NCI-H460 (cell line): ENCODE measurements at regions not wholly inside any gene's neighbourhood (a gene's known extent, or its start where the extent isn't known, plus 50 kb on each side); places are given as distances from the start of the nearest gene placed in this dataset.

Source experiments
- DNase-seq: peaks from one replicate; pipeline ENCODE4 v3.0.0-alpha.2; 2016; ENCODE audit warnings: low read depth; ENCODE audit errors: extremely low read depth

DNA sequence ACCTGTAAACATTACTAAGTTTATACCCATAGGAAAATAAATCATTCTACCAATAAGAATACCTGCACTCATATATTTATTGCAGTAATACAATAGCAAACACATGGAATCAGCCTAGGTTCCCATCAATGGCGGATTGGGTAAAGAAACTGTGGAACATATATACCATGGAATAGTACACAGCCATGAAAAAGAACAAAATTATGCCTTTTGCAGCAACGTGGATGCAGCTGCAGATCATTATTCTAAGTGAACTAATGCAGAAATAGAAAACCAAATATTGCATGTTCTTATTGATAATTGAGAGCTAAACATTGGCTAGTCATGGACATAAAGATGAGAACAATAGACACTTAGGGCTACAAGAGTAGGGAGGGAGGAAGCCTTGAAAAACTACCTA, 667.4 kb upstream of the WWC1 start:
- no peak for DNase-seq

DNA sequence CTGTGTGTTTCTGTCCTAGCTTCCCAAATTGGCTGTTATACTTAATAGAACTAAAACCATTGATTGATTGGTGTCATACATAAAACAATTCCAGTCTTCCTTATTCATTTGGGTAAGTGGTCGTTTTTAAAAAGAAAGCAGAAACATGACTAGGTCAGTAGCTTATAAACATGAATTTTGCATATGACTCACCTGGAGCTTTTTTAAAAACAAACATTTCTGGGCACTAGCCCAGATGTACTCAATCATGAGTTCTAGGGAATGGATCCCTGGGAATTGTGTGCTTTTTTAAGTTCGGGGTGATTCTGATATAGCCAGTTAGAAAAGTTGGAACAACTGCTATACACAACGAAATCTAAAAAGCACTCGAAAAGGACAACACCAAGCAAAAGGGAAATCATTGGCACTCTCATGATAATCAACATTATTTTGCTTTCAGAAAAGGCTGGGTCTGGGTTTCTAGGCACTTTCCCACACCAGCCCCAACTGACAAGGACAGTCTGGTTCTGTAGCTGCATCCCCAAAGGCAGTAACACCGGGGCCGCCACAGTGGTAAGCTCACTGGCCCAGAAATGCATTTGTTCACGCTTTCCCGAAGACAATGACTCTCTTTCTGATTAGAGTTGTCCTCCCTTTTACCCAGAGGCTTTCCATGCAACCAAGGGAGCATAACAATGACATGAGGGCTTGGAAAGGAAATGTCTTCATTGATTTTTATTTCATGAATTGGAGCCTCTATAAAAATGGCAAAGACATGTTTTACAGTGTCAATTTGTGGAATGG, 664.9 kb upstream of the WWC1 start:
- DNase-seq = no peak

DNA sequence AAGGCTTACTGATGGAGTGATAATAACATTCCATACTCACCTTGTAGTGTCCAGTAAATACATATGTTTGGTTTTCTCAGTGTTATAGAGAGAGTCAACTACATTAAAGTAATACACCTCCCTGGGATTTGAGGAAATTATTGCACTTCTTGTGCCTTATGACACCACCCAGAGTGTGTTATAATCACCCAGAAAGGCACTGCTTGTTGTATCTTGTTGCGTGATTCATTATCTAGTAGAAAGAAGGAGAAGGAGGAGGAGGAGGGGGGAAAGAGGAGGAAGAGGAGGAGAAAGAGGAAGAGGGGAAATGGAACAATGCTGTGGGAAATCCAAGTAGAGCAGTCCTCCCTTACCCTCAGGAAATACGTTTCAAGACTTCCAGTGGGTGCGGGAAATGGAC, 661.8 kb upstream of the WWC1 start:
- no peak for DNase-seq

- no peak for DNase-seq
Observed at GRCh38 chr5:167631191-167631590, 660.3 kb upstream of the WWC1 start.

DNA sequence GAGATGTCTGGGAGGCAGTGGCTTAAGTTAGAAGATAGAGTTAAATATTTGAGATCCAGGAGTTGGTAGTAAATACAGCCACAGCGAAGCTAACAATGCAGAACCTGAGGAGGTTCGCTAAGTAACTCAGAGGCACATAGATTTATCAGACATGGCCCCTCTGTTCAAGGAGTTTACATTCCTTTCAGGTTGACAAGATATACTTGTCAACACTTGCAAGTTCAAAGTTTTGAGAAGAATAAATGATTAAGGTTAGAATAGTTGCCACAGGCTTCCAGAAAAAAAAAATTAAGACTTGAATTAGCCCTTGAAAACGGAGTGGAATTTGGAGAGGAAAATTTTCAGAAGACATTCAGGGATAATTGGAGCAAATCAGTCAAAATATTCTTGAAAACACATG, 658.3 kb upstream of the WWC1 start:
- no peak for DNase-seq

DNA sequence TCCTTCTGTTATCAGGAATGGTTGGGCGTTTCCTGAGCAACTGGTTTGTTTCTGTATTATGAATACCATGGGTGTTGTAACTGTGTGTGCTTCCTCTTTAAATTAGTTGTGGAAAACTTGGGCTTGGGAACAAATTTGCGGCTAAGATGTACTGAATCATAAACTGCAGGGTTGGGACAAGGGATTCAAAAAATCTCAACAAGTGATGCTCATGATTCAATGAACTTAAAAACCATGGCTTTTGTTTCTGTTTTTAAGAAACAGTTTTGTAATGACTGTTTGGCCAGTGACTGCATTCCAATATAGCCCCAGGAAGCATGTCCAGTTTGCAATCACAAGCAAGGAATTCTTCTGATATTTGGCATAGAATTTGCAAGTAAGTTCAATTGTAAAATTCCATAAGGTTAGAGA, 657.5 kb upstream of the WWC1 start:
- no peak for DNase-seq

- DNase-seq = no peak
Observed at GRCh38 chr5:167634432-167634831, 657.0 kb upstream of the WWC1 start.

DNA sequence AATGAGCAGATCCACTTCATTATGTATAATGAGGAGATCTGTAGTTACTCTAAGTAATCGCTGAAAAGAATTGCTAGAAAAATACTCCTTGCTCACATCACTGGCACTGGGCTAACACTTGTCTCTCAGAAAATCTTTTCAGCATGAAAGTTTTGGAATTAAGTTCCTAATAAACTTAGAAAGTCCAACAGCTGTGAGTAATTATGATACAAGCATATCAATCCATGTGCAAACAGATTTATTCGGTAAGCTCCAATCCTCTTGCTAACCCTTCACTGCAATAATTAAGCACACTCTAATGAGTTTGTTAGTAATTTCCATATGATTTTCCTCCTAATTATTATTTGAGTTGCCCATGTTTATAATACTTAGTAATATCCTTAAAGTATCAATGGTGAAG, 652.6 kb upstream of the WWC1 start:
- DNase-seq = no peak

DNA sequence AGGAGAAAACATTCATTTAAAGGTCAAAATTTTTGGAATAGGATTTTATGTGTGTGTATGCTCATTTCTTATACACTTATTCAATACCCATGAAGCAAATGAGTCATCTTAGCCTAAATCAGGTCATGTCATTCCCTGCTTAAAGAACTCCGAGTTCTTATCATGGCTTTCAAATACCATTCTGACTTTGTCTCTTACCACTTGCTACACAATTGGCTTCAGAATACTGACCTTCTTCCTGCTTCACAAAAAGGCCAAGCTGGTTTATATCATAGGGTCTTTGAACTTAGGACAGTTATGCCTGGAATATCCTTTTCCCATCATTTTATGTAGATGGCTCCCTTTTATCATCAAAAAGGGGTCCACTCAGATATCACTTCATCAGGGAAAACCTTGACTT, 652.2 kb upstream of the WWC1 start:
- peak; percentile 32 for DNase-seq

- DNase-seq = peak; percentile 78
Observed at GRCh38 chr5:167639766-167640165, 651.7 kb upstream of the WWC1 start.

DNA sequence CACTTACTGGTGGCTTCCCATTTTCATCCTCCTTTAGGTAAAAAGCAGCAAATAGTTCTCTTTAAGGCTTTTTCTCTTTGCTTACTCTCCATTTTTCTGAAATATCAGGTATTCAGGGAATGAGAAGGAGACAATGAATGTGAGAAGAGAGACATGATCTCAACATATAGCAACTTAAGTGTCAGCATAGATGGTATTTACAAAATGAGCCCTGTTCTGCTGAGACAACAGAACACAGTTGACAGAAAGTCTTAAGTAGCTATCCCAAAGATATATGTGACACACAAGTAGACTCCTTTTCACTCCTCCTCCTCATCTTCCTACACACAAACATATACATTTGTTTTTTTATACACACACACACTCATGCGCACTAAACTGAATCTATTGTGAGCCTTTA, 649.3 kb upstream of the WWC1 start:
- no peak for DNase-seq

DNA sequence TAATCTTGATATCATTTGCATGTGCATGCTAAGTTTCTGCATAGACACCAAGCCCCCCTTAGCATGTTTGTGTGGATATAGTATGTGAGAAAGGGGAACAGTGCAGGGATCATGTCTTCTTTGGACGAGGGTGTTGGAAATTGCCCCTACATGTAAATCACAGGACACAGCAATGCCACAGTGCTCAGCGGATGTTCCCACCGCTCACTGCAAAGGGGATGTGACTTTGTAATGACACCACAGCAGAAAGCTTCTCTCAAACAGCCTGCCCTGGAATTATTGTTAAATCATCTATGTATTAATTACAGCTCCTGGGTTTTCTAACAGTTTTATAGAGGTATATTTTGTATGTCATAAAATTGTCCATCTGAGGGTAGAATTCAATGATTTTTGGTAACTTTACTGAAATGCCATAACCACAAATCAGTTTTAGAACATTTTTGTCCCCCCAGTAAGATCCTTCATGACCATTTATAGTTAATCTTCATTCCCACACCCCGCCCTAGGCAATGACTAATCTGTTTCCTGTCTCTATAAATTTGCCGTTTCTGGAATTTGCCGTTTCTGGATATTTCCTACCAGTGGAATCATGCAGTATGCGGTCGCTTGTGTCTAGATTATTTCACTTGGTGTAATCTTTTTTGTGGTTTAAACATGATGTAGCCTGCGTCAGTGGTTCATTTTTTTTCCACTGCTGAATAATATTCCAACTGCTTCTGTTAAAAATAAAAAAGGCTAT, 648.5 kb upstream of the WWC1 start:
- DNase-seq = peak; percentile 39

DNA sequence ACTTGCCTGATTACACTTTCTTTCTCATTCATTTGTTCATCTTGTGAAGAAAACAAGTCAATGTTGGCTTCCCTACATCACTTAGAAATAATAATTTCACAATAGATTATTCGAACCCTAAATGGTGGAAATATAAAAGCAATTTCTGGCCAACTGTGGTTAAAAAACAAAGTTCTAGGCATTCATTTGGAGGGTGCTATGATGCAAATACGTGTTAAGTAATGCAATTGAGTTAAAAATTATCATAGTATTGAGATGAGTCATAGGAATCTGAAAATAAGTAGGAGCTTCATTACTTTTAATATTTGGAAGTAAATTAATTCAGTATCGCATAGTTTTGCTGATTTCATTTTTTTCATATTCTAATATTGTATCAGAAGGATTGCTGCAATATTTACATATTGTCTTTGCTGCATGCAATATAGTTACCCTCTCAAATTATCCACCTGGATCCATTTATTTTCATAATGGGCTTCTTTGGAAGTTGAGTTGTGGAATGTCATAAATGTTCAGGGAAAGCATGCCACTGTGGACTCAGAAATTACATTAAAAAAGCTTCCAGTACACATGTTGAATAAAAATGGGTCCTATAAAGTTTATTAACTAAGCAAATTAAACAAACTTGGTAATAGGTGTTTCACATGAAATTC, 647.7 kb upstream of the WWC1 start:
- DNase-seq = no peak

GRCh38 chr5:167644619-167645018, 646.8 kb upstream of the WWC1 start:
- DNase-seq = no peak

- DNase-seq = no peak
Observed at GRCh38 chr5:167649471-167649870, 642.0 kb upstream of the WWC1 start.

DNA sequence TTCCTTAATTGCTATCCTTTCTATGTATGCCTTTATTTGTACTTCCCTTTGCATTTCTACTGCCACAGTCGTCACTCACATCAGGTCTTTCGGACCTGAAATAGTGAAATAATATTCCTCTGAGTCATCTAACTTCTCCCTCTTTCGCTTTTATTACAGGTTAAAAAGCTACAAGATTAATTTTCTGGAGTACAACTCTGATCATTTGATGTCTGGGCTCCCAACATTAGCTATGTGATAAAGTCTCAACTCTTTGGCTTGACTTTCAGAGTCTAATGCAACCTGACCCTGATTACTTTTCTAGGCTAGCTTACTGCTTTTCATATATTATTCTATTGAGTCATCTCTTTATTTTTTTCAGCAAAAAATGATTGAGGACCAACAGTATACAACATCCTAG, 638.8 kb upstream of the WWC1 start:
- DNase-seq = no peak

DNA sequence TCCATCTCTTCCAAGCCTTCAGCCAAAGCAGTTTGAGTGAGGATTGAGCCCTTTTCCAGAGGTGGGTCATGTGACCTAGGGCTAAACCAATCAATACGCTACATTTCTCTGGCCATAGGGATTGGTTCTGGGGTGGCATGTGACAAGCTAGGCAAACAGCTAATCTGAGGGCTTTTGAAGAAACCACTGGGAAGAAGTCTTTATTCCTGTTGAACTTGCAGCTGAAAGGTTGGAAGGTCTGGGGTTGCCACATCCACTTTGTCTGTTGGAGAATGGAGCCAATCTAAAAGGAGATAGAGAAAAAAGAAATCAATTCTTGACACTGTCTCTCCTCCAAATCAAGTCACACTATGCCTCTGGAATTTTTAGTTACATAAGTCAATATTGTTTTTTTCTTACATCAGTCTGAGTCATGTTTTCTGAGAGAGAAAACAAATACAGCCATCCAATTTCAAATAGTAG, 637.8 kb upstream of the WWC1 start:
- peak; percentile 59 for DNase-seq

DNA sequence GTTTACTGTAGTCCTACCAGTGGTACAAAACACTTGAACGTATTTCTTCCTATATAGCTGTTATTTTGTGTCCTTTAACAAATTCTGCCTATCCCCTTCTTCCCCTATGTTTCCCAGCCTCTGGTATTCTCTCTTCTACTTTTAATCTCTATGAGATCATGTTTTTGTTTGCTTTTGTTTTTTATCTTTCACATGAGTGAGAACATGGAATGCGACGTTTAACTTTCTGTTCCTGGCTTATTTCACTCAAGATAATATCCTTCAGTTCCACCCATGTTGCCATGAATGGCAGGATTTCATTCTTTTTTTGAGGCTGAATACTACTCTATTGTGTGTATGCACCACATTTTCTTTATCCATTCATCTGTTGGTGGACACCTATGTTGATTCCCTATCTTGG, 634.4 kb upstream of the WWC1 start:
- DNase-seq = no peak

GRCh38 chr5:167658889-167659288, 632.6 kb upstream of the WWC1 start:
- no peak for DNase-seq

- DNase-seq = no peak
Observed at GRCh38 chr5:167661605-167662004, 629.8 kb upstream of the WWC1 start.

GRCh38 chr5:167664222-167664804, 627.1 kb upstream of the WWC1 start:
- DNase-seq = no peak
